Thymus (tissue), 11 donors: ENCODE measurements at regions not wholly inside any gene's neighbourhood (a gene's known extent, or its start where the extent isn't known, plus 50 kb on each side); places are given as distances from the start of the nearest gene placed in this dataset.

Source experiments
- DNase-seq, 9 donors: peaks; one replicate each; pipeline ENCODE4 v3.0.0-alpha.2; 2013; ENCODE audit warnings: low spot score in 9 of 9, low read depth in 6 of 9, missing footprints in 1 of 9
- H3K27ac ChIP-seq, 2 donors: one replicate each; pipeline ENCODE4 v1.5.1; 2013; ENCODE audit warnings: control low read depth in 1 of 2, low read depth in 1 of 2, low read length in 1 of 2, mild to moderate bottlenecking in 1 of 2, moderate library complexity in 1 of 2
- H3K27me3 ChIP-seq, 2 donors: one replicate each; pipeline ENCODE4 v1.5.1; 2013; ENCODE audit warnings: low read length in 1 of 2; ENCODE audit not compliant: control insufficient read depth in 2 of 2, insufficient read depth in 1 of 2
- H3K36me3 ChIP-seq, 2 donors: one replicate each; pipeline ENCODE4 v1.5.1; 2013; ENCODE audit warnings: low read length in 1 of 2, mild to moderate bottlenecking in 1 of 2, moderate library complexity in 1 of 2; ENCODE audit not compliant: control insufficient read depth in 2 of 2, insufficient read depth in 2 of 2
- H3K4me1 ChIP-seq, 2 donors: one replicate each; pipeline ENCODE4 v1.5.1; 2013; ENCODE audit warnings: low read length in 2 of 2; ENCODE audit not compliant: control insufficient read depth in 2 of 2, insufficient read depth in 2 of 2
- H3K4me3 ChIP-seq, 2 donors: one replicate each; pipeline ENCODE4 v1.5.1; 2013; ENCODE audit warnings: low read length in 2 of 2, control low read depth in 1 of 2, mild to moderate bottlenecking in 1 of 2
- H3K9me3 ChIP-seq, 2 donors: one replicate each; pipeline ENCODE4 v1.5.1; 2013; ENCODE audit warnings: low read length in 1 of 2, mild to moderate bottlenecking in 1 of 2; ENCODE audit not compliant: control insufficient read depth in 2 of 2, insufficient read depth in 1 of 2
- WGBS: extraction: QIAGEN DNeasy Blood & Tissue Kit; methylation state at CpG from one replicate; pipeline ENCODE4 v1.1.7; 2013; 5-methylcytosine and 5-hydroxymethylcytosine counted together
- donor health status: healthy.

DNA sequence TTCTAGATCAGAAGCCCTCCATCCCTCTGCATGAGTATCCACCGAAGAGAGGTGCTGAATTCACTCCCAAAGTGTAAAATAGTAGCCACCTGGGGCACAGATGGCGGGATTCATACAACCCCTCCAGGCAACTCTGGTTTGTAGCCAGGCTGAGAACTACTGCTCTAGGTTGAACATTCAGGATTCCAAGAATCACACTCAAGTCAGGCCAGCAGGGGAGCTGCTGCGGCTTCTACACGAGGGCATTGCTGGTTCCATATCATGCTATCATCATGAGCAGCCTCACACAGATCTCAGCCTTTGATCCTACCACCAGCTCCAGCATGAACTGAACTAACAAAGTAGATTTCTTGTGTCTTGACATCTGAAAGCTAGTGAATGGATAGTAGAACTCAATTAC, 367.9 kb downstream of the DIRAS2 start:
- 89% methylated on average over 4 of the region's 4 CpGs for WGBS
- H3K27ac ChIP-seq, result no peak overlapping the region
- no peak overlapping the region for H3K4me3 ChIP-seq
- no peaks in the 10 kb centered on the region for H3K27me3 ChIP-seq
- DNase-seq, result no peak
- no peaks in the 10 kb centered on the region for H3K36me3 ChIP-seq
- no peaks in the 10 kb centered on the region for H3K9me3 ChIP-seq
- no peaks in the 10 kb centered on the region for H3K4me1 ChIP-seq

DNA sequence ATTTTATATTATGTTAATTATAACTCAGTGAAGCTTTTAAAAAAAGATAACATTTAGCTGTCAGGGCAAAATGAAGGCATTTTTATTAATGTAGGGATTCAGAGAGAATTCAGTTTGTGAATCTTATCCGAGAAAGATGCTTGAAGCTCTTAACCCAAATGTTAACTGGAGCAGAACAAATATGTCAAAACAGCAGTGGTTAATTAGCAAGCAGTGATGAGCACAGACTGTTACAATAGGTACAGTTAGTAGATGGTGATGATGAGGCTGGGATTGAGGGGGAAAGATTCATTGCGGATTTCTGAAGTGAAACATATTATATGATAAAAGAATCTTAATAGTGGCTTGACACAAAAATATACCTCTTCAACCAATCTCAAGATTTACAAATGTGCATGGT, 356.7 kb downstream of the DIRAS2 start:
- WGBS, result 96% methylated on average over 2 of the region's 2 CpGs
- no peak for DNase-seq
- Histone ChIP-seq H3K36me3 (no peaks in the 10 kb centered on the region), H3K9me3 (no peaks in the 10 kb centered on the region), H3K27ac (no peak overlapping the region), H3K4me3 (no peak overlapping the region), H3K4me1 (no peaks in the 10 kb centered on the region), H3K27me3 (no peaks in the 10 kb centered on the region)

DNA sequence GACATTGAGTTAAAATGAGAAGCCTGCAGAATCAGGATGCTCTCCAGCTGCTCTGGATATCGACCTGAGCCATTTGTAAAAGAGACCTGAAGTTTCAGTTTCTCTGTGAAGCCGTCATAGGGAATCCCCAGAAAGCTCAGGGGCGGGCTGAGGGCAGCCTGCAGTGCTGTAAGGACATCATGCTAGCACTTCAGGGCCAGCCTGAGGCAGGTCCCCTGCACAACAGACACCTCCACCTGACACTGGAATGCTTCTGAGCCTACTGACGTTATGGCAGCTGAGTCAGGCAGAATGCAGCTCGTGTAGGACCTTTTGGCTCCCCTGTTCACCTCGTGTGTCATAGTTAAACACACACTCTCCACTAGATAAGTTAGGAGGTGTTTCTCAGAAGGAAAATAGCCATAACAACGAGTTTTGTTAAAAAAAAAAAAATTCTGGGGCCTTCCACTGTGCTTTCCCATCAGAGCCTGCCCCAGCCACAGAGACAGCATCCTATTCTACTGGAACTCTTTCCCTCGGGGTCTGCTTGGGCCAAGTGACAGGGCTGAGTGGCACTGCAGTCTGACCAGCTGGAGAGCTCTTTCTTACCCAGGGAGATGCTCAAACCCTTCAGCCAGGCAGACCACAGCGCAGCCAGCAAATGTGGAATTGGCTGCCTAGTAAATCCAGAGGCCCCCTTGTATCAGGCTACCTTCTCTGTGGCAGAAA, 354.9 kb downstream of the DIRAS2 start:
- 82% methylated on average over 9 of the region's 9 CpGs for WGBS
- Histone ChIP-seq H3K4me1 (no peaks in the 10 kb centered on the region), H3K9me3 (no peaks in the 10 kb centered on the region), H3K4me3 (no peak overlapping the region), H3K27me3 (no peaks in the 10 kb centered on the region), H3K36me3 (no peaks in the 10 kb centered on the region), H3K27ac (peak overlapping the region in 1 of 2 donors; percentile 29)
- DNase-seq, result peak in 2 of 9 donors; percentile 1 to 16

DNA sequence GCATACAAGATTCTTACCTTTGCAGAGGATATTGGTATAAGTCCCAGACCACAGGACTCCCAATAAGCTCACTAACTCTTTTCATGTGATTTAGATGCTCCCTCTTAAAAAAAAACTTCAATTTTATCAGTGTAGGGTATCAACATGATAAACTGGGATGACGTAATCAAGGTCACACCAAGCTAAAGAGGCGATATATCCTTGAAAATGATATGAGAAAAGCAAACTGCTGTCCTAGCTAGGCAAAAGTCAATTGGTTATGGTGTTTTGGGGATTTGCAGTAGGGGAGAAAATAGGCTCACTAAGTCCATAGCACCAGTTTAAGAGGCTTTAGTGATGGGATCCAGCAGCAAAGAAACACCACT, 354.4 kb downstream of the DIRAS2 start:
- no peaks in the 10 kb centered on the region for H3K9me3 ChIP-seq
- H3K4me1 ChIP-seq, result no peaks in the 10 kb centered on the region
- no peaks in the 10 kb centered on the region for H3K27me3 ChIP-seq
- no peak overlapping the region for H3K27ac ChIP-seq
- H3K36me3 ChIP-seq, result no peaks in the 10 kb centered on the region
- no peak for DNase-seq
- no peak overlapping the region for H3K4me3 ChIP-seq
- WGBS, result 93% methylated on average over 2 of the region's 2 CpGs

DNA sequence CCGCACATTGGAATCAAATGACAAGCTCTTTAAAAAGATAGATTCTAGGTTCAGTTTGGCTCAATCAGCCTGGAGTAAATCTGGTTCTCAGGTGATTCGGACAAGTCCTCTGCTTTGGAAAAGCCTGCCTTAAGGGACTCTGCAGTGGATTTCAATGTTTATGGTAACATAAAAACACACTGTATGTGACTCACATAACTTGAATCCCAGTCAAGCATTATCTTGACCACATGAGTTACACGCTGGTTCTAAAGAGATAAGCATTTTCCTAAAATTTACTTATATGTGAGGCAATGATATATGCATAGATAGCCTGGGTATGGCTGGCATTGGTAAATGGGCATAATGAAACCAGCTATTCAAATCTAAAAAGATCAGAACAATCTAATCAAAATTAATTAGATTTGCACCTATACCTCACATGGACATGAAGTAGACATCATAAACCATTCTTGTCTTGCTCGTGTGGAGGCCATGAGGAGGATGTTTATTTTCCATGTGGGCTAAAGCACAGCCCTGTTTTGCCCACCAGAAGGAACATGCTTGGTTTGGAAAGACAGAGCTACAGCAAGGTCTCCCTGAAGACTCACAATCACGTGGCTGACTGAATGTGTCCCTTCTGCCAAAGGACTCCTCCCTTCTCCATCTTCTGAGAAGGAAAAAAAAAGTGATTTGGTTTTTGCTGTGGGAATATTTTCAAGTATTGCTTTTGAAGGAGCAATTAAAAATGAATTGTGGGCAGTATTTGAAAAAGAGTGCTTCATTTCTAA, 351.7 kb downstream of the DIRAS2 start:
- Histone ChIP-seq H3K4me1 (no peaks in the 10 kb centered on the region), H3K27ac (no peak overlapping the region), H3K4me3 (no peak overlapping the region), H3K36me3 (no peaks in the 10 kb centered on the region), H3K27me3 (no peaks in the 10 kb centered on the region), H3K9me3 (no peaks in the 10 kb centered on the region)
- 95% methylated on average over 5 of the region's 5 CpGs for WGBS
- no peak for DNase-seq

GRCh38 chr9:90296539-90296938, 346.1 kb downstream of the DIRAS2 start:
- 68% methylated on average over 6 of the region's 6 CpGs for WGBS
- no peaks in the 10 kb centered on the region for H3K4me1 ChIP-seq
- DNase-seq, result no peak
- no peaks in the 10 kb centered on the region for H3K36me3 ChIP-seq
- H3K9me3 ChIP-seq, result no peaks in the 10 kb centered on the region
- H3K27me3 ChIP-seq, result no peaks in the 10 kb centered on the region
- no peak overlapping the region for H3K4me3 ChIP-seq
- no peak overlapping the region for H3K27ac ChIP-seq

GRCh38 chr9:90299968-90300367, 342.7 kb downstream of the DIRAS2 start:
- WGBS, result 87% methylated on average over 5 of the region's 5 CpGs
- no peaks in the 10 kb centered on the region for H3K9me3 ChIP-seq
- no peaks in the 10 kb centered on the region for H3K4me1 ChIP-seq
- H3K4me3 ChIP-seq, result no peak overlapping the region
- no peak for DNase-seq
- H3K27ac ChIP-seq, result no peak overlapping the region
- H3K36me3 ChIP-seq, result no peaks in the 10 kb centered on the region
- no peaks in the 10 kb centered on the region for H3K27me3 ChIP-seq

DNA sequence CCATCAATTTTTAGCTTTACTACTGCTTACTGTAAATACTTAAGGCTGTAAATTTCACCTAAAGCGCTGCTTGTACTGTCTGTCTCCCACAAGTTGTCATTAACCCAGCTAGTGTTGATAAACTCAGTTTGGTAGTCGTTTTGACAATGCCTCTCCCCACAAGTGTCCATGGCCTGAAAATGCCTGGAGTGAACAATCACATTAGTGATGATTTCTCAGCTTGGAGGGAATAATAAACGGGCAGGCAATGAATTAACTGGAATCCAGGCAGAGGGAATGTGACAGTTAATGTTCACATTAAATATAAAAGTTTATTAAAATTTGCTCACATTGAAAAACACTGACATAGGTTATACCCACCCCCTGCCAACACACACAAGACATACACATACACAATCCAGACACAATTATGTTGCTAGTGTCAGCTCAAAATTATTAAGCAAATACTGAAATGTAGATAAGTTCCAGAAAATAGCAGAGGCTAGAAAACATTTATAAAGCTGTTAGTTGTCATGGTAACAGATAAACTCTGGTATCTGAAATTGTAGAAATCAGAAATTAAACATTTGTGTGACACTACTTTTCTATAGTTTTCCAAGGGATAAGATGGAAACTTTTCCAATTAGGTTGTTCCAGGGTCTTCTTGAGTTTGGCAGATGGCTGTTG, 341.9 kb downstream of the DIRAS2 start:
- no peak for DNase-seq
- no peaks in the 10 kb centered on the region for H3K9me3 ChIP-seq
- whole genome bisulfite sequencing, result 76% methylated on average over 3 of the region's 3 CpGs
- H3K27me3 ChIP-seq, result no peaks in the 10 kb centered on the region
- H3K4me1 ChIP-seq, result no peaks in the 10 kb centered on the region
- H3K4me3 ChIP-seq, result no peak overlapping the region
- no peaks in the 10 kb centered on the region for H3K36me3 ChIP-seq
- H3K27ac ChIP-seq, result no peak overlapping the region

DNA sequence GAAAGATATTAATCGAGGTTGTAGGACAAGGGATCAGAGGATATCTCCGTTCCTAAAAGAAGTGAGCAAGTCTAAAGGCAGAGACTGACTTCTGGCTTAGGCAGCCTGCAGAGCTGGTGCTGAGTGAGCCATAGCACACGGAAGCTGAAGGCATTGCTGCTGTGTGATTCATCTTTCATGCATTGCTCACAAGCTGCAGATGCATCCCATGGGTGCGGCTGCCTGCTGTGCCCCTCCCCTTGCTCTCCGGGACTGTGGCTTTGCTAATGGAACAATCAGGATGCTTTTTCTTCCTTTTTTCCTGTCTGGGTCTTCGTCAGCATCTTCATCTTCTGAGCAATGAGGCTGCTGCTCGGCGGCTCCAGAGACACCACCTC, 341.4 kb downstream of the DIRAS2 start:
- Histone ChIP-seq H3K27ac (no peak overlapping the region), H3K4me1 (no peaks in the 10 kb centered on the region), H3K27me3 (no peaks in the 10 kb centered on the region), H3K4me3 (no peak overlapping the region), H3K9me3 (no peaks in the 10 kb centered on the region), H3K36me3 (no peaks in the 10 kb centered on the region)
- WGBS, result 70% methylated on average over 8 of the region's 8 CpGs
- DNase-seq, result no peak
